NCI-H2196 treated with DMSO at 0.1 percent for 48 hours (cell line): ENCODE measurements at regions not wholly inside any gene's neighbourhood (a gene's known extent, or its start where the extent isn't known, plus 50 kb on each side); places are given as distances from the start of the nearest gene placed in this dataset.

ENCODE experiments used
- DNase-seq: peaks from one replicate; lab custom pipeline; 2025; ENCODE audit not compliant: unreplicated experiment; lab: John Stamatoyannopoulos, UW

DNA sequence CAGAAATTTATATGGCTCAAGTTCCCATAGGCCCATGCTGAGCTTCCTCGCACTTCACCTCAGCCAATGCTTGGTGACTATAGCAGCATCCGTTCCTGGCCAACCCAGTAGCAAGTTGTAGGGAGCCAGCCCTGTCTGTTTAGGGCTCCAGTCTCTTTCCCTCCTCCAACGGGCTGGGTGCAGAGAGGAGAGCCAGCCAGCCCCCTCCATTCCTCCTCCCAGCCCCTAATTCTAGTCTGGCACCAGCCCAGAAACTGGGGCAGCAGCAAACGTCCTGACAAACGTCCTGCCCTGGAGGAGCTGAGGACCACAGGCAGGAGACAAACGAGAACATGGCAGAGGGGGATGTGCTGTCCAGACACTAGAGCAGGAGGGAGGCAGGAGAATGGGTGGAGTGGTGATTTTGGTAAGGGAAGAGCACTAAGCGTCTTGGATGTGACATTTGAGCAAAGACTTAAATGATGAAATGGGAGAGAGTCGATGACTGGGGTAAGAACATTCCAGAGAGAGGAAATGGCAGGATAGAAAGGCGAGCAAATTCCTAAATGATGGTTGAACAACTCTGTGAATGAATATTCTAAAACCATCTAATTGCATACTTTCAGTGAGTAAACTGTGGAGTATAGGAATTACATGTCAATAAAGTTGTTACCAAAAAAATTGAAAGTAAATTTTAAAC is 222.5 kb upstream of the DAPK1 start:
- DNase-seq, result no peak

GRCh38 chr9:87276327-87276841 is 221.3 kb upstream of the DAPK1 start:
- DNase-seq, result no peak

GRCh38 chr9:87276851-87277261 is 220.8 kb upstream of the DAPK1 start:
- DNase-seq, result no peak

DNA sequence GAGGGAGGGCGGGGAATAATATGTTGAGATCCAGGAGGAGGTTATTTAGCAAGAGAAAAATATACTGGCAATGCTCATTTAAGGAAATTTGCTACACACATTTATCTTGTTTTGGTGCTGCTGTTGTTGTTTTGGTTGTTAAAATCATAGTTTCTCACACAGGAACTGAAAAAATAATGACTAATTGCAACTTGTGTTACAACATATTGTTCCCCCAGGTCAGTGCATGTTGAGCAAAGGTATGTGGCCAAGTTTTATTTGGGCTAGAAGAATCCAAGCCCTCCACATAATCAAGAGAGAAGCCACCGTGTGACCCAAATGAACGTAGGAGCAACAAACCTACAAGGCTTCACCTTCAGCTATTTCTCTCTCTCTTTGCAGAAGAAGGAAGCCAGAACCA is 220.3 kb upstream of the DAPK1 start:
- no peak for DNase-seq

DNA sequence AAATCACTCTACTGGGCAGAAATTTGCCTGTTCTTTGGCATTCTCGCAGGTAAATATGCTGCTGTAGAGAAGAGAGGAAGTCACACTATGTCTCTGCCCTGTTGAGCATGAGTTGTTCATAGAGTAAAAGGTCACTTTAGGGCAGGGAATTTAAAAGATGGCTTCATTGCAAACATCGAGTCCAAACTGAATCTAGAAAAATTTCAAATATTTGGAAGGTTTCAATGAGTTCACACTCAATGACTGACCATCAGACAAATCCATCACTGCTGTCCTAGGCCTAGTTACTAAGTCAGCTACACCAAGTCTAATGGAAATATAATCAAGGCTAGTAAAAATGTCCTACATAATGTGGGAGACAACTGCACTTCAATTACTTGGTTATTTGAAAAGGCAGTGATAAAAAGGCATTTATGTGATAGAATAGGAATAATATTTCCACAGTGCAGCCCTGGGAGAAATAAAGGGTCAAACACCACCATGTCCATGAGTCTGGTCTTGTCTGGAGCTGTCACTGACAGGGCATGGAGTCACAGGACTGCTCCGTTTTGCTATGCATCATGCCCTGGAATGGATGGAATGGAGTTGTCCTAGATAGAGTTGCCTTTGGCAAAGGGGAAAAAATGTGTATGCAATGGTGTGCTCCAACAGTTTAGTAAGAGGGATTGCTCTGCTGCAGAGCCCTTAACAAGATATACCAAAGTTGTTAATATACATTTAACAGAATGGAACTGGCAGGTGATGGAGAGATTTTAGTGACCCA is 218.5 kb upstream of the DAPK1 start:
- DNase-seq, result no peak

DNA sequence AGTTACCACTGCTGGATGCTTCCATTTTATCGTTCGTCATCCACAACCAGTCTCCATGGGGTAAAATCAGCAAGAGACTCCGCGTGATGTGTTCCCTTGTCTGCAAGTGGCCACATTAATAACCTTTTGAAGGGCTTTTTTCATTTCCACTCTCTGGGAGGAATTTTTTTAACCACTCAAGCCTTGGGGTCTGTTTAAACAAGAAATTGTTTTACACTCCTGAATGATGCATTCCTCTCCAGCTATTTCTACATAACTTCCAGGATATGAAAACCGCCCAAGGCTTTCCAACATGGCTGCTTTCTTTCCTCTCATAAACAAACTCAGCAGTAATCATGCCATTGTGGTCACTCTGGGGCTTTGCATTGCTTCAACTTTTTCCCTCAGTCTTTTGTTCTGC is 217.2 kb upstream of the DAPK1 start:
- DNase-seq, result no peak

DNA sequence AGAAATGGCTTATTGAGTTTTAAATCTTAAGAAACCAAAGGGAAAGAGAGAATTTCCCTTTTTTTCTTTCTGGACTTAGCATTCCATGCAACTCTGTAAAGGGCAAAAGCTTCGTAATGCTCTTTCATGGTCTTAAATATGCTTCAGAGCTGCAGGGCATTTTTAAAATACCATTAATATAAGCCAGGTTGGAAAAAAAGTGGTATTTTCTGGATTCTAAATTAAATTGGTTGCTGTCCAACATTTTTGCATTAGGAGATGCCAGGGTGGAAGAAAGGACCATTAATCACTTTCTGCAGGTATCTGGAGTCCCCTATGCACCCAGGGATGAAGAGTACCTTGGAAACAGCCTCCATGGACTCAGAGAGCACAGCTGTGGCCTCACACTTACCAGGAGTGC is 215.1 kb upstream of the DAPK1 start:
- DNase-seq, result no peak

- no peak for DNase-seq
These were observed 214.1 kb upstream of the DAPK1 start for GRCh38 chr9:87283585-87283984.

DNA sequence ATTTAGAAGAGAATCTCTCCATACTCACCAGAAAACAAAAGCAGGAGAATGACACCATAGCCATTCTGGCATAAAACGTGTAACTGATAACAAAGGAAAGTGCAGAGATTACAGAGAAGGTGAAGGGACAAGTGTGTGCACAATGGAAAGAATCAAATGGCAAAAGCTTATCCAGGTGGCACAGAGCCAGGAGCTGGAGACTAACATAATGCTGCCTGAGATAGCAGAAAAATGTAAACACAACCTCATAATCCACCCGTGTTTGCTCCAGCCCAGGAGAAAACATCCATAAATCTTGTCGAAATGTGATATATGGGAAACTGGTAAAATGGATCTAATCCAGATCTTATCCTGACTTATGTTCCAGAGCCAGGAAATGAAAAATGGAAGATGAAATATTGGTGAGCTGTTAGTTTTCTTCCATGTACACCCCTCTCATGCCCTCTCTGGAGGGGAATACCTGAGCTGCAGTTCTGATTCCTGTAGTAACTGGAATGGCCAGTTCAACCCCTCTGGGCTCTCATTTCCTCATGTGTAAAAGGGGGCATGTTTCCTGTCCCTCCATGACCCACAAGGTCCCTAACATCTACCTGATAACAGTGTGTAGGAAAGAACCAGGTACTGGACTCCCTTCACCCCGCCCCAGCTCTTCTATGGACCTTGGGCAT is 212.3 kb upstream of the DAPK1 start:
- DNase-seq, result no peak

DNA sequence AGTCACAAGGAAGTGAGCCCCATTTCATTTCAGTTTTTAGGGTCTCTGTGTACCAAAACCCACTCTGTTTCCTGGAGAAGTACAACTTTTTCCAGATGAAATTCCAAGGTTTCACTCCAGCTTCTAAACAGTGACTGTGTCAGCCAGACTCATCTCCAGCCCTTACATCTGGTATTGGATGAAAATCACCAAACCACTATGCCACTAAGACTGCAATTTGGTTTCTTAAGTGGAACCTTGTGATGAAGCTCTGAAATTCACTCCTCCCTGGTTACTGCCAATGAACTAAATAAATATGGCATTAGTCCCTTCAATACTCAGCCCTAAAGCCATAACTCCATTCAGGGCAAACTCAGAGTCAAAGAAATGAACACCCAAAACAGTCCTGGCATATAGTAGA is 211.2 kb upstream of the DAPK1 start:
- no peak for DNase-seq

GRCh38 chr9:87290241-87291052 is 207.2 kb upstream of the DAPK1 start:
- no peak for DNase-seq

GRCh38 chr9:87292449-87293191 is 205.0 kb upstream of the DAPK1 start:
- DNase-seq, result no peak

DNA sequence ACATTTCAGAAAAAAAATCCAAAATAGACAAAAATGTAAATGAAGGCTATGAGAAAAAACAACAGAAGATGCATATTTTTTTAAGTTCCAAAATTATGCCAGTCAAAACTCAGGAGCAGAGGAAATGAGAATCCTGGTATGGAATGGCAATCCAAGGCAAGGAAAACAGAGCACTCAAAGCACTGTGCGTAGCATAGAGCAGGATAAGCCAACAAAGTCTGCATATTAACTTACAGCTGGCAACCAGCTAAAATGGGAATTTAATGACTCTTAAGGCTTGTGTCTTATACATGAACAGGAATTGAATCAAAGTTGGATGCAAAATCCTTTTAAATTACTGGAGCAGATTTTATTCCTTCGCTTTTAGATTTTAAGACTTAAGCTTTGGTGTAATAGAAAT is 203.5 kb upstream of the DAPK1 start:
- DNase-seq, result no peak

DNA sequence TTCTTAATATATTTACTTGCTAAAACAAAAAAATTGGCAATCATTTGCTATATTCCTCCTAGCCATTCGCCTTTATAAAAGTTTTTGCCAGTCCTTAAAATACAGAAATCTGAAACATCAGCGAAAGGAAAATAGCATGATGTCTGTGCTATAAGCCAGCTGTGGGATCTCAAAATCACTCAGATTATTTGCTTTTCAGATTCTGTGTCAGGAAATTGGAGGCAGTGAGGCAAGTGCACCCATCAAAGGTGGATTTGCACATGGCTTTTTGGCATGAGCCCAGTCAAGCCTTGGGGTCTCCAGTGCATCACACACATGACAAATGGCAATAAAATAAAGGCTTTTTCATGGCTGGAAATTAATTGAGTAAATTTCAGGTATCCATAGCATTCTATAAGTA is 196.8 kb upstream of the DAPK1 start:
- no peak for DNase-seq

GRCh38 chr9:87301371-87301770 is 196.3 kb upstream of the DAPK1 start:
- DNase-seq, result no peak

DNA sequence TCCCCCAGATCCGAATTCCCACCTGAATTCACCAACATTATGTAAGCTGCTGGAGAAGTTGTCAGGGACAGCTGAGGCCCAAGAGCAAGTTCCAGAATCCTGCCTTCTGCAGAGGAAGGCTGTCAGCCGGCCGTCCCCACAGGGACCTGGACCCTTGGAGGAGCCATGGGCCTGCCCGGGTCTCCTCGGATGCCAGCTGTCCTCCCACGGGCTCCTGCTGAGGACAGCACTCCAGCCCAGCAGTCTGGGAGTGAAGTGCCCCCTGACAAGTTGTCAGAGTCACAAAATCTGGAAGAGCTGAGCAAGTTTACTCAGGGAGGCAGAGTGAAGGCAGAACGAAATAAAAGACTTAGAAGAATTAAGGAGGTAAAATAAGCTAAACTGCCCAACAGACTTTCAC is 192.5 kb upstream of the DAPK1 start:
- DNase-seq, result no peak

- no peak for DNase-seq
These were observed 191.7 kb upstream of the DAPK1 start for GRCh38 chr9:87306006-87306405.

DNA sequence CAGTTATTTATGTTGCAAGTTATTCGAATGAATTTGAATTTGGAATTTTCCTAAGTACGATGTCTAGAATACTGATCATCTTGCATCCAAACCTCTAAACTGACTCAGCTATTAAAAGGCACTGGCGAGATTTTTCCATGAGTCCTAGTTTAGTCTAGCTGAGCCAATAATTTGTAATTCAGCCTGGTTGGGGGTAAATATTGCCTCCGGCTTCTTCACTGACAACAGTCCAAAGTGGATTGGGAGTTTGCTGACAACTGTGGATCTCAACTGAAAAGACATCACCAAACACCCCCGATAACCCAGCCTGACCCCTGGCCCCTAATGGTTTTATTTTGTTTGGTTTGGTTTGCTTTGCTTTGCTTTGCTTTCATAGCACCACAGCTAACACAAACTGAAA is 189.8 kb upstream of the DAPK1 start:
- DNase-seq, result no peak

DNA sequence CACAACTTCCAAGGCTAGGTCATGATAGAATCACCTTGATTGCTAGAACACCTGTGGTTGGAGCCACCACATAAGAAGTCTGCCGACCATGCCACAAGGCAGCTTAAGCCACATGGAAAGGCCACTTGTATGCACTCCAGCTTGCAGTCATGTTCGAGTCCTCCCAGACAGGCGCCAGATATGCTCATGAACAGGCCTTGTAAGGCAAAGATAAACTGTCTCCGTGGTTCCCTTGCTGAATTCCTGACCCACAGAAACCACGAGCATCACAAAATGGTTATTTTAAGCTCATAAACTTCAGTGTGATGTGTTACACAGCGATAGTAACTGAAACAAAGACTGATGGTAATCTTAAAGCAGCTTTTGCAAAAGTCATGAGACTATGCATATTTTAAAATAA is 188.4 kb upstream of the DAPK1 start:
- no peak for DNase-seq

GRCh38 chr9:87310827-87311523 is 186.7 kb upstream of the DAPK1 start:
- DNase-seq, result no peak
